Astrocyte of the cerebellum (primary cell): ENCODE measurements at regions not wholly inside any gene's neighbourhood (a gene's known extent, or its start where the extent isn't known, plus 50 kb on each side); places are given as distances from the start of the nearest gene placed in this dataset.

Source experiments
- DNase-seq: peaks from one replicate; pipeline ENCODE4 v3.0.0-alpha.2; 2011; ENCODE audit warnings: low read depth
- H3K4me3 ChIP-seq: 2 replicates; pipeline ENCODE4 v1.5.1; 2011; ENCODE audit warnings: mild to moderate bottlenecking, low read depth, low read length, moderate library complexity
- CTCF ChIP-seq: IDR thresholded peaks from 2 replicates; pipeline ENCODE4 v1.5.1; 2012; ENCODE audit warnings: low read length, low read depth, moderate library complexity, mild to moderate bottlenecking; ENCODE audit errors: missing control alignments
- in situ Hi-C: cut with HindIII; loops from 2 replicates; pipeline ENCODE4 v1.10.0; 2017; ENCODE audit warnings: low sequenced_read_pairs

GRCh38 chr10:128995676-128996075, 471.4 kb upstream of the MGMT start:
- TF ChIP-seq CTCF, result no peak
- DNase-seq, result no peak
- in situ Hi-C loops, result loop anchor here (5.0 kb wide), 1 partner anchor 98 kb away; no protein-coding TSS in a partner anchor
- no peak overlapping the region for H3K4me3 ChIP-seq

GRCh38 chr10:128996092-128996491, 470.9 kb upstream of the MGMT start:
- in situ Hi-C loops, result loop anchor here (5.0 kb wide), 1 partner anchor 99 kb away; no protein-coding TSS in a partner anchor
- no peak for DNase-seq
- no peak for TF ChIP-seq CTCF
- no peak overlapping the region for H3K4me3 ChIP-seq

- no peak overlapping the region for H3K4me3 ChIP-seq
- no peak for DNase-seq
- no peak for TF ChIP-seq CTCF
- in situ Hi-C loops, result loop anchor here (5.0 kb wide), 1 partner anchor 101 kb away; no protein-coding TSS in a partner anchor
Measured at GRCh38 chr10:128998101-128998805, 468.8 kb upstream of the MGMT start.

GRCh38 chr10:129004398-129004797, 462.6 kb upstream of the MGMT start:
- DNase-seq, result no peak
- TF ChIP-seq CTCF, result no peak
- no peak overlapping the region for H3K4me3 ChIP-seq
- in situ Hi-C loops, result no loop called here

GRCh38 chr10:129005080-129005479, 462.0 kb upstream of the MGMT start:
- H3K4me3 ChIP-seq, result no peak overlapping the region
- no peak for TF ChIP-seq CTCF
- DNase-seq, result no peak
- in situ Hi-C loops, result no loop called here

GRCh38 chr10:129005804-129006203, 461.2 kb upstream of the MGMT start:
- no peak for DNase-seq
- no peak for TF ChIP-seq CTCF
- no peak overlapping the region for H3K4me3 ChIP-seq
- in situ Hi-C loops, result no loop called here
